Adrenal gland (tissue), 5 donors: ENCODE measurements at regions not wholly inside any gene's neighbourhood (a gene's known extent, or its start where the extent isn't known, plus 50 kb on each side); places are given as distances from the start of the nearest gene placed in this dataset.

Experiments used
- POLR2A ChIP-seq, 2 donors: fragments of 450-650 bp; IDR thresholded peaks; one replicate each; pipeline ENCODE4 v1.6.1; 2017; ENCODE audit warnings: antibody characterized with exemption in 2 of 2, mild to moderate bottlenecking in 2 of 2, moderate library complexity in 1 of 2
- TF ChIP-seq, protein P1 (sequence below), 6 experiments: fragments of 450-650 bp in 4 of 6; fragments of 200-600 bp in 2 of 6; sonication (generic) in 1 of 6; IDR thresholded peaks; 1 replicate in 5 of 6; 2 replicates in 1 of 6; pipeline versions ENCODE4 v1.5.1 to v1.8.0; 2016 to 2021; ENCODE audit warnings: antibody characterized with exemption in 6 of 6, mild to moderate bottlenecking in 2 of 6, moderate library complexity in 1 of 6
- donor health status: DM: no; HTN: no; CAD: no.

DNA sequence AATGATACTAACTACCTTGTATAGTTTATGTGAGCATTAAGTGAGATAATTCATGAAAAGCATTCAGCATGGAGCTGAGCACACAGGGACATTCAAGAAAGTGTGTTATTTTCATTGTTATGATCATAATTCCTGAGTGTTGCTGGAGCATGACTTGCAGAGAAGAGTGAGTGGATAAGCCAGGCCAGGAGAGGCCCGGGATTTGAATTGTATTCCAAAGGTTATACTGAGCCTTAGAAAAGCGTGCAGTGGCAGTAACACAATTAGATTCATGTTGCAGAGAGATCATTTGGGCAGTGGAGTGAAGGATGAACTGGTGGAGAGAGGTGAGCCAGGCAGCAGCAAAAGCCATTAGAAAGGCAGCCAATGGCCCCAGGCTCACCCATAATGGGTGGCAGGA is 142.9 kb upstream of the SH3BP4 start:
- TF ChIP-seq POLR2A (IDR thresholded peaks at IDR 0.05): no peak
- TF ChIP-seq, protein P1, sequence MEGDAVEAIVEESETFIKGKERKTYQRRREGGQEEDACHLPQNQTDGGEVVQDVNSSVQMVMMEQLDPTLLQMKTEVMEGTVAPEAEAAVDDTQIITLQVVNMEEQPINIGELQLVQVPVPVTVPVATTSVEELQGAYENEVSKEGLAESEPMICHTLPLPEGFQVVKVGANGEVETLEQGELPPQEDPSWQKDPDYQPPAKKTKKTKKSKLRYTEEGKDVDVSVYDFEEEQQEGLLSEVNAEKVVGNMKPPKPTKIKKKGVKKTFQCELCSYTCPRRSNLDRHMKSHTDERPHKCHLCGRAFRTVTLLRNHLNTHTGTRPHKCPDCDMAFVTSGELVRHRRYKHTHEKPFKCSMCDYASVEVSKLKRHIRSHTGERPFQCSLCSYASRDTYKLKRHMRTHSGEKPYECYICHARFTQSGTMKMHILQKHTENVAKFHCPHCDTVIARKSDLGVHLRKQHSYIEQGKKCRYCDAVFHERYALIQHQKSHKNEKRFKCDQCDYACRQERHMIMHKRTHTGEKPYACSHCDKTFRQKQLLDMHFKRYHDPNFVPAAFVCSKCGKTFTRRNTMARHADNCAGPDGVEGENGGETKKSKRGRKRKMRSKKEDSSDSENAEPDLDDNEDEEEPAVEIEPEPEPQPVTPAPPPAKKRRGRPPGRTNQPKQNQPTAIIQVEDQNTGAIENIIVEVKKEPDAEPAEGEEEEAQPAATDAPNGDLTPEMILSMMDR (IDR thresholded peaks at IDR 0.05): no peak
